ENCODE measurements at regions not wholly inside any gene's neighbourhood (a gene's known extent, or its start where the extent isn't known, plus 50 kb on each side); places are given as distances from the start of the nearest gene placed in this dataset.

GRCh38 chr3:162437480-162437879, 940.9 kb downstream of the OTOL1 start:
- DNase-seq (ENCODE audit: low spot score): no peak
- ChIA-PET CTCF (ENCODE audit: unreplicated experiment) (no interaction called here), POLR2A (no interaction called here)
- H4K20me1 ChIP-seq (ENCODE audit: insufficient read depth, low read length): no peaks in the 10 kb centered on the region
- no peak overlapping the region for H3K27ac ChIP-seq (ENCODE audit: low read depth, low read length, poor library complexity, severe bottlenecking)
- H3K9me3 ChIP-seq (ENCODE audit: low read length): no peaks in the 10 kb centered on the region
- H3K4me3 ChIP-seq (ENCODE audit: low read depth, low read length, poor library complexity, severe bottlenecking): no peak overlapping the region
- no peaks in the 10 kb centered on the region for H3K79me2 ChIP-seq (ENCODE audit: insufficient read depth, low read depth, low read length)
- no peak overlapping the region for H3K4me2 ChIP-seq (ENCODE audit: low read length)
- H2AFZ ChIP-seq (ENCODE audit: low read length): no peak overlapping the region
- H3K4me1 ChIP-seq (ENCODE audit: insufficient read depth, low read length, poor library complexity, severe bottlenecking): no peaks in the 10 kb centered on the region
- no peaks in the 10 kb centered on the region for H3K36me3 ChIP-seq (ENCODE audit: insufficient read depth, low read length)
- H3K9me2 ChIP-seq (ENCODE audit: insufficient read depth, low read length): no peaks in the 10 kb centered on the region
- intact Hi-C loops (cut with micrococcal nuclease; ENCODE audit: unreplicated experiment): no loop called here
- TF ChIP-seq CTCF (conservative IDR thresholded peaks at IDR 0.05; ENCODE audit: low read length) (no peak), EZH2phosphoT487 (IDR thresholded peaks at IDR 0.05; ENCODE audit: borderline replicate concordance, low read depth, low read length) (no peak)
- no TSS peak for BruUV-seq (replicated peaks)

GRCh38 chr3:162441716-162442115, 945.1 kb downstream of the OTOL1 start:
- no peak for DNase-seq (ENCODE audit: low spot score)
- Histone ChIP-seq H2AFZ (ENCODE audit: low read length) (no peak overlapping the region), H3K9me3 (ENCODE audit: low read length) (no peaks in the 10 kb centered on the region), H3K9me2 (ENCODE audit: insufficient read depth, low read length) (no peaks in the 10 kb centered on the region), H3K4me1 (ENCODE audit: insufficient read depth, low read length, poor library complexity, severe bottlenecking) (no peaks in the 10 kb centered on the region), H4K20me1 (ENCODE audit: insufficient read depth, low read length) (no peaks in the 10 kb centered on the region), H3K27ac (ENCODE audit: low read depth, low read length, poor library complexity, severe bottlenecking) (no peak overlapping the region), H3K79me2 (ENCODE audit: insufficient read depth, low read depth, low read length) (no peaks in the 10 kb centered on the region), H3K4me2 (ENCODE audit: low read length) (no peak overlapping the region), H3K4me3 (ENCODE audit: low read depth, low read length, poor library complexity, severe bottlenecking) (no peak overlapping the region), H3K36me3 (ENCODE audit: insufficient read depth, low read length) (no peaks in the 10 kb centered on the region)
- no TSS peak for BruUV-seq (replicated peaks)
- intact Hi-C loops (cut with micrococcal nuclease; ENCODE audit: unreplicated experiment): no loop called here
- POLR2A ChIA-PET: interaction anchor here (1.5 to 1.6 kb wide), 2 partner anchors 16 to 30 kb away, joined by 3 to 4 read pairs; no protein-coding TSS in a partner anchor
- CTCF ChIA-PET (ENCODE audit: unreplicated experiment): no interaction called here
- TF ChIP-seq EZH2phosphoT487 (IDR thresholded peaks at IDR 0.05; ENCODE audit: borderline replicate concordance, low read depth, low read length): no peak
- no peak for TF ChIP-seq CTCF (conservative IDR thresholded peaks at IDR 0.05; ENCODE audit: low read length)

GRCh38 chr3:162443376-162443775, 946.8 kb downstream of the OTOL1 start:
- intact Hi-C loops (cut with micrococcal nuclease; ENCODE audit: unreplicated experiment): no loop called here
- Histone ChIP-seq H3K4me1 (ENCODE audit: insufficient read depth, low read length, poor library complexity, severe bottlenecking) (no peaks in the 10 kb centered on the region), H3K9me2 (ENCODE audit: insufficient read depth, low read length) (no peaks in the 10 kb centered on the region), H3K4me3 (ENCODE audit: low read depth, low read length, poor library complexity, severe bottlenecking) (no peak overlapping the region), H3K9me3 (ENCODE audit: low read length) (no peaks in the 10 kb centered on the region), H2AFZ (ENCODE audit: low read length) (no peak overlapping the region), H4K20me1 (ENCODE audit: insufficient read depth, low read length) (no peaks in the 10 kb centered on the region), H3K36me3 (ENCODE audit: insufficient read depth, low read length) (no peaks in the 10 kb centered on the region), H3K79me2 (ENCODE audit: insufficient read depth, low read depth, low read length) (no peaks in the 10 kb centered on the region), H3K4me2 (ENCODE audit: low read length) (no peak overlapping the region), H3K27ac (ENCODE audit: low read depth, low read length, poor library complexity, severe bottlenecking) (no peak overlapping the region)
- no peak for DNase-seq (ENCODE audit: low spot score)
- ChIA-PET POLR2A (no interaction called here), CTCF (ENCODE audit: unreplicated experiment) (no interaction called here)
- BruUV-seq (replicated peaks): no TSS peak
- no peak for TF ChIP-seq EZH2phosphoT487 (IDR thresholded peaks at IDR 0.05; ENCODE audit: borderline replicate concordance, low read depth, low read length)
- no peak for TF ChIP-seq CTCF (conservative IDR thresholded peaks at IDR 0.05; ENCODE audit: low read length)

Data from OCI-LY7 (cell line).